GM19467 (cell line): ENCODE measurements at regions not wholly inside any gene's neighbourhood (a gene's known extent, or its start where the extent isn't known, plus 50 kb on each side); places are given as distances from the start of the nearest gene placed in this dataset.

ENCODE experiments used
- ATAC-seq: cut with Tn5 transposase; IDR thresholded peaks from one replicate; pipeline ENCODE4 v1.9.1; 2021; ENCODE audit warnings: mild to moderate bottlenecking, moderate library complexity; ENCODE audit not compliant: unreplicated experiment

DNA sequence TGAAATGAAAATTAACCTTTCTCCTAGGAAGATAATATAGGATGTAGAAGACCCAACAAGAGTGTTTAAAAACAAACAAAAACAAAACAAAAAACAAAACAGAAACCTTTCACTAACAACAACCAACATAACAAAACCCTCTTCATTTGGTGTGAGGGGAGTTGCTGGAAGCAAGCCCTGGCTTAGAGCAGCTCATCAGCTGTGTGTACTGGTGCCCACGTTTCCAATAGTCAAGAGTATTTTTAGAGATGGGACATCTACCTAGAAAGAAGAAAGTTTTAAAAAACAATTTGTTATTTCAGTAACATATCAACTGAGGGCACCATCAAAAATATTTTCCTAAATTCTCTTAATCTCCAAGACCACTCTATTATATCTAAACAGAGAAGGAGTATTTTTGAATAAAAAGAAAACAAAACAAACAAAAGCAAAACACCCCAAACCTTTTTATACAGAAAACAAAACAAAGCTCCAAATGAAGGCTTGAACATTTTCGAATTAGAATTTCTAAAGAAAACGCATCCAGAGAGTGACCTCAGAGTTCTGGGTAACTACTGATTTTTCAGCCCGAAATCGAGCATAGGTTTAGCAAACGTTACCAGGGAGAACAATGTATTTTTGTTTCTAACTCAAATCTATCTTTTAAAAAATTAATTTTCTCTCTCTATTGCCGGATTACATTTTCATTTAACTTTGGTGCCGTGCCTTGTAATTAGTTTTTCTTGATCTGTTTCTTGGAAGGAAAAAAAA is 134.6 kb downstream of the INSIG2 start:
- ATAC-seq, result no peak

GRCh38 chr2:118222273-118222594 is 134.0 kb downstream of the INSIG2 start:
- ATAC-seq, result no peak

GRCh38 chr2:118221536-118222272 is 133.4 kb downstream of the INSIG2 start:
- ATAC-seq, result peak; percentile 56

DNA sequence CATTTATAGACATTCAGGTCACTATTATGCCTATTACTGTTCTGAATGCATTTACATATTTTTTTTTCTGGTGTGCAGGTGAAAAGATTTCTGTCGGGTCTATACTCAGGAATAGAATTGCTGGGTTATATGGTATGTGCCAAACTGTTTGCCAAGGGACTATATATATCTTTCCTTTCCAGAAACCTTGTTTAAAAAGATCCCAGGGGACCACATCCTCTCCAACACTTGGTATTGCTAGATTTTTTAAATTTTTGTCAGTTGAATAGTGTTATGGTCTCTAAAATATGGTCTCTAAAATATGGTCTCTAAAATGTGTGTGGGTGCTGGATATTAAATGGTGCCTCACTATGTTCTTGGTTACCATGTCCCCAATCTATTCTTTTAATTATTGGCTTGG is 131.3 kb downstream of the INSIG2 start:
- no peak for ATAC-seq

DNA sequence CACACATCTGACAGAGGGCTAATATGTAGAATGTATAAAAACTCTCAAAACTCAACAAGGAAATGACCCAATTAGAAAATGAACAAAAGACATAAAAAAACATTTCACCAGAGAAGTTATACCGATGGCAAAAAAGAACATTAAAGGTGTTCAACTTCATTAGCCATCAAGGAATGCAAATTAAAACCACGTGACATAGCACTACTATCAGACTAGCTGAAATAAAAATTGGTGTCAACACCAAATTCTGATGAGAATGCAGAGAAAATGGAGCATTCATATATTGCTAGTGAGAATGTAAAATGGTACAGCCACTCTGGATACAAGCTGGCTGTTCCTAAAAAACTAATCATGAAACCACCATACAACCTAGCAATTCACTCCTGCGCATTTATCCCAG is 128.0 kb downstream of the INSIG2 start:
- no peak for ATAC-seq

DNA sequence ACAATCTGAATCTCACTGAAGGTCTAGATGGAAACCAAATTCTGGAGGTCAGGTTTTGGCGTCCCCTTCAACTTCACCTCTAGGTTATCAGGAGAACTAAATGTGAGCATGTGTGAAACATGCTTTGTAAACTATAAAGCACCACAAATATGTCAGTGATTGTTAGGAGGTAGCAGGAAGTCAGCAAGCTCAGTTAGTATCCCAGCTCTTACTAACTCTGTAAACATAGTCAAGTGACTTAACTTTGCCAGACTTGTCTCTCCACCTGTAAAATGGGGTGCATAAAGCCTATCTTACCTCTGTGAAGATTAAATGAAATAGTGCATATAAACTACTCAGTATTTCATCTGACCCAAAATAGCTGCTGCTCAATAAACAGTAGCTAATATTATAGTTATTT is 121.5 kb downstream of the INSIG2 start:
- no peak for ATAC-seq

GRCh38 chr2:118207889-118208288 is 119.6 kb downstream of the INSIG2 start:
- ATAC-seq, result no peak

DNA sequence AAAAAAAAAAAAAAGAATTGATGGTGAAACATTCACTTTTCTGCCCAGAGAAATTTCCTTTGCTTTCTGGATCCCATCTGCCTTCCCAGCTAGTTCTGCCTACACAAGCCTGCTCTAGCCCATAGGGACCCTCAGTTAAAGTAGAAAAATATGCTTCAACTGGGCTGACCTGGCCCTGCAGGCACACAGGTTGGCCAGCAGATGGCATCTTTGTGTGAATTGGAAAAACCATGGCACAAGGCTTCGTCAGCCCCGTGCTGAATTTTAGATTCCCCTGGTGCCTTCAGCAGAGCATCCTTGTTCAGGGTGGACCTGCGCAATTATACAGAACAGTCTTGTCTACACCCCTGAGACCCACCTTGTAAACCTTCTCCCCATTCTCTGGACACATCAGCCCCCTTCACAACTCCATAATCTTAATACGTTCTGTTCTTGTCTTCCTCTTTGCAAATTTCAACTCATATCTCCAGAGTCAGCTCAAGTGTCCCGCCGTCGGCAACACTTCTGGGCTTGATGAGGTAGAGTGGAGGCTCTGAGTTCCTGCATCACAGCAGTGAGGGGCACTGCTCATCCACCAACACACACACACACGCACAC is 114.5 kb downstream of the INSIG2 start:
- ATAC-seq, result peak; percentile 90

GRCh38 chr2:118198268-118198667 is 110.0 kb downstream of the INSIG2 start:
- ATAC-seq, result no peak

DNA sequence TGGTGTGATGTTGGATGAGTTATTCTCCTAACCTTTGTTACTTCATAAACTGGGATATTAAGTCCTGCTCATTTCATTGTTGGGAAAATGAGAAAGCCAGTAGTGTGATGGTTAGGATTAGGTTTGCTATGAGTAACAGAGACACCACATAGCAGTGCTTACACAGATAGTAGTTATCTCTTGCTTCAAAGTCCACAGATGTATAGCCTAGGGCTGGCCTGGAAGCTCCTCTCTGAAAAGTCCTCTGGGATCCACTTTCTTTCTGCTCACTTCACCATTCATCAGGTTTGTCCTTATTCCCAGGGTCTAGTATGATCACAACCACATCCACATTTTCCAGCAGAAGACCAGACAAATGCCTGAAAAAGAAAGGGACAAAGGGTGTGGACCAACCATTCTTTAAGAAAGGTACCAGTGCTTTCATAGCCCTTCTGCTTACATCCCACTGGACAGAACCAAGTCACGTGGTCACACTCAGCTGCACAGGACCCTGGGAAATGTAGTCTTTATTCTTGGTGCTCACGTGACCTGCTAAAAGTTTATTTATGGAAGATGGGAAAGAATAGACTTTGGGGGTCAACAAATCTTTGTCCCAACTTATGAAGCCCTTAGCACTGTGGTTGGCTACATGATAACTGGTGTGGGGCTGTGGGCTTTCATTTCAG is 108.9 kb downstream of the INSIG2 start:
- ATAC-seq, result no peak

DNA sequence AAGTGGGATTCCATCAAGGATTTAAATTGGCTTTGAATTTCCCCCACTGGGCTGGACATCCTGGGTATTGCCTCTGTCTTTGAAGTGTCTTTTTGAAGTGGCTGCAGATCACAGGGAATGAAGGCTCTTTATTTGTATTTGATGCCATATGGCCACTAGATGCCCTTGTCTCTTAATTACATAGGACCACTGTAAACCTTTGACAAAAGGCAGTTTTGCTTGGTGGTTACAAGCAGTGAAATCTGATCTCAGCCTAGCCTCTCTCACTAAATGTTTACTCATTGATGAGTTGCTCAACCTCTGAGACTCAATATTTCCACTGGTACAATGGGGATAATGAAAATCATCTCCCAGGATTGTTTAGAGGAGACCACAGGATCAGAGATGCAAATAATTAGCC is 102.2 kb downstream of the INSIG2 start:
- no peak for ATAC-seq

DNA sequence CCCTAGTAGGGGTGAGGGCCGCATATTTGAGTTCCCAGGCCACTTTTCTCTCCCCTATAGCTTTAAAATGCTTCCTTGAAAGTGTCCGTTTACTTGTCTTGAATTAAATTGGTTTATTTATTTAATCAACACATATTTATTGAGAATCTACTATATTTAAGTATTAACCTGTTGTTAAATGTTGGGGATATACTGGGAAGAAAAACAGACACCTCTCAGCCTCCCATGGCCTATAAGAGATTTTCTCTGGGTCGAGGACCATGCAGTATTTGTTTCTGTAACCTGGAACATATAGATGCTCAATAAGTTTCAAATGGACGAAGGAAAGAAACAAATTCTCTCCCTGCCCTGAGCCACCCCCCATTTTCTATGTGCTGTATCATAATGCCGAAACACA is 98.6 kb downstream of the INSIG2 start:
- ATAC-seq, result no peak

GRCh38 chr2:118186110-118186857 is 98.0 kb downstream of the INSIG2 start:
- ATAC-seq, result peak; percentile 86

DNA sequence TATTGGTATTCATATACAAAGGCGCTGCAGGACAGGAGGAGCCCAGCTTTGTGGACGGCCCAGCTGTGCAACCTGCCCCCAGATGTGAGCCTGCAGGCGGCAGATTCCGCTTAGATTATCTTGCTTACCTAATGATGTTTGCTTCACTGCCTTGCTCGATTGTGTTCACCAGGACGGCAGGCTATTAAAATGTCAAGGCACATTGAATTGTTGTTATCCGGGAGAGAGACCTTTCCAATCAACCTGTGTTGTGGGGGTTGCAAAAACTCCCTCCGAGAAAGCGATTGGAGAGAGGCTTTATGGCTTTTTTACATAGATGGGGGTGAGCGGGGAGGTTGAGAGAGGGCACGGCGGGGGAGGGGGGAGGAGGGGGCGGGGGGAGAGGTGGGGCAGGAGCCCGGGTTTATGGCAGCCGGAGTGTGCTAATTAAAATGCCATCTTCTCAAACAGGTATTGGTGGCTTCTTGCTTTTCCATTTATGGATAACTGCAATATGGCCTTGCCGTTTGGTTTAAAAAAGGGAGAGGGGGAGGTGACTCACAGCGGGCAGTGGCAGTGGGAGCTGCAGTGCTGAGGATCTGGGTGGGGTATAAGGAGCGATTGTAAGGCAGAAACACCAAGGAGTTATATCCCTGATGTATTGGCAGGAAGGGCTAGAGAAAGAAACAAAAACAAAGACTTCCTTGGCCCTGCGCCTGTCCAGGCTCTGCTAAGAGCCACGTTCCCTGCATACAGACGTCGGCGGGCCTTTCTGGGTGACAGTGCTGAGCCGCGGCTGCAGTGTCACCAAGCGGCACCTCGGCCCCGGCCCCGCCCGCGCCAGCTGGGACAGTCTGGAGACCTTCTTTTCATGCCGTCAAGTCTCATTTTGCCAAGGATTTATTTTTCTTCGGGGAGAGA is 97.2 kb downstream of the INSIG2 start:
- peak; percentile 76 for ATAC-seq

DNA sequence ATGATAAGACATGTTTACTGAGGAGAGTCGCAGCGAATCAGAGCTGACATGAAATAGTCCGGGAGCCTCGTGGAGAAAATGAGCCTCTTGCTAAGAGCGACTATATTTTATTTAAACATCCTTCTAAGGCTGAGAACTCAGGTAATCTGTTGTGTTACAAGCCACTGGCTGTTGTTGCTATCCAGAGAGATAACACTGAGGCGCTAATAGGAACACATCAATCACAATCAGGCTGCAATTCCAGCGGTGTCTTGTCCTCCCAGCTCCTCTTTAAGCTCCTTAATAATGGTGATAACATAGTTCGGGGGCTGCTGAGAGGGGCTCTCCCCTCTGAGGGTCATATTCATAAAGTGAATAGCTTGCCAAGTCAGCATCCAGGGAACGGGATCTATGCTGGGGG is 95.1 kb downstream of the INSIG2 start:
- ATAC-seq, result no peak

DNA sequence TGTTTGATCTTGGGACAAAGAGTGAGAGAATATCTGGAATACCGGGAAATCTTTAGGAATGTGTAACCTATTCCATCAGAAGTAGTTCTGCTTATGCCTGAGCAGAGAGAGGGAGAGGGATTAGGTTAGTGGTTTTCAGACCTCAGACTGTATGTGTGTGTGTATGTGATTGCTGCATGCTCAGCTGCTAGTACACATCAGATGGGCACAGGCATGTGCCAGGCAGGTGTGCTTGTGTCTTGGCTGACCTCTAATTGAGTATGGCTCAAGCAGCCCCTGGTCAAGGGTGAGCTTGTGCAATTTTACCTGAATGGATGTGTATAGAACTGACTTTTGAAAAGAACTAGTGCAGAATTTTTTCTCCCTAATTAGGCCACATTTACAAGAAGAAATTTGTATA is 91.2 kb downstream of the INSIG2 start:
- no peak for ATAC-seq

DNA sequence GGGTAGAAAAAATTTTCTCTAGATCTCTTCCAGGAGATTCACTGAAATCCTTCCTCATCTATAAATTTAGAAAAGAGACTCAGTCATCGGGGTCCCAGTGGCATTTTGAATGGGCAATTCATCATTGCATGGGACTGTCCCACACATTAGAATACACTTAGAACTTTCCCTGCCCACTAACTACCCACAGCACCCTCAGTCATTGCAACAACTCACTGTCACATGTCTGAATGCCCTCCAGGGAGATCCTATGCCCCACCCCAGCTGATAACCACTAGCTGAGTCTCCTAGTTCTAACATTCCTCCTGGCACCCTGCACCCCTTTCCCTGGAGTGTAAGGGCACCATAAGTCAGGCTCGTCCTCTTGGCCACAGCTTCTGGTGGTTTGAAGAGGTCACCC is 89.6 kb downstream of the INSIG2 start:
- ATAC-seq, result no peak

- ATAC-seq, result no peak
Measured at GRCh38 chr2:118177318-118177717, 89.0 kb downstream of the INSIG2 start.

GRCh38 chr2:118176601-118177000 is 88.3 kb downstream of the INSIG2 start:
- ATAC-seq, result no peak

DNA sequence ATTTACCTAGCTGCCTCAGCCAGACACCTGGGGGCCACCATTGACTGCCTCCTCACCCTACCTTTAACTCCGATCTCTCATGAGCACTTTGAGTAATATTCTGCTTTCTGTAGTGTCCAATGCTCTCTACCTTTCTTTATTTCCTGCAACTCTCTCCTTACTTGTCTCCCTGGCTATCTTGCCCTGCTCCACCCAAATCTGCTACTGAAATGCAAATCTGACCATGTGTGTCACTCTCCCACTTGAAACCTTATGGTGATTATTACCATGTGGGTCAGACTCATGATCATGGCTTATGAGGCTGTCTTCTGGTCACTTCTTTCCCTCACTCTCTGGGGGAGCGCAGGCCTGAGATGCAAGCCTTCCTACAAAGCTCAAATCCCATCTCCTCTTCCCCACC is 83.3 kb downstream of the INSIG2 start:
- ATAC-seq, result no peak
